Suprapubic skin (tissue), 4 donors: ENCODE measurements at regions not wholly inside any gene's neighbourhood (a gene's known extent, or its start where the extent isn't known, plus 50 kb on each side); places are given as distances from the start of the nearest gene placed in this dataset.

Experiments
- DNase-seq, 2 donors: peaks; one replicate each; pipeline ENCODE4 v3.0.0-alpha.2; 2019; ENCODE audit warnings: low spot score in 2 of 2
- H3K27ac ChIP-seq: fragments of 200-600 bp; sonication (generic); one replicate; pipeline ENCODE4 v1.5.1; 2019
- H3K27me3 ChIP-seq: fragments of 200-600 bp; sonication (generic); one replicate; pipeline ENCODE4 v1.5.1; 2019
- H3K36me3 ChIP-seq: fragments of 200-600 bp; sonication (generic); one replicate; pipeline ENCODE4 v1.5.1; 2019
- H3K4me1 ChIP-seq: fragments of 200-600 bp; sonication (generic); one replicate; pipeline ENCODE4 v1.5.1; 2019
- H3K4me3 ChIP-seq: fragments of 200-600 bp; sonication (generic); one replicate; pipeline ENCODE4 v1.5.1; 2019; ENCODE audit warnings: mild to moderate bottlenecking
- H3K9me3 ChIP-seq: fragments of 200-600 bp; sonication (generic); one replicate; pipeline ENCODE4 v1.5.1; 2019
- CTCF ChIP-seq, 2 donors: fragments of 200-600 bp in 1 of 2; fragments of 450-650 bp in 1 of 2; sonication (generic) in 1 of 2; IDR thresholded peaks; one replicate each; pipeline ENCODE4 v1.5.1; 2016 to 2019; ENCODE audit warnings: antibody characterized with exemption in 2 of 2, mild to moderate bottlenecking in 1 of 2, moderate library complexity in 1 of 2
- EP300 ChIP-seq: sonication (generic); formaldehyde crosslinking; IDR thresholded peaks from one replicate; pipeline ENCODE4 v1.6.1; 2017; ENCODE audit warnings: antibody characterized with exemption
- POLR2A ChIP-seq, 2 donors: fragments of 450-650 bp; IDR thresholded peaks; one replicate each; pipeline ENCODE4 v1.6.1; 2017; ENCODE audit warnings: antibody characterized with exemption in 2 of 2, mild to moderate bottlenecking in 2 of 2, moderate library complexity in 2 of 2
- POLR2AphosphoS5 ChIP-seq, 3 donors: sonication (generic); formaldehyde crosslinking; IDR thresholded peaks; one replicate each; pipeline ENCODE4 v1.6.1; 2017; ENCODE audit warnings: antibody characterized with exemption in 3 of 3
- WGBS: methylation state at CpG from one replicate; pipeline ENCODE4 v1.1.5; 2018; 5-methylcytosine and 5-hydroxymethylcytosine counted together

GRCh38 chr12:91889059-91889458 lies 256.6 kb downstream of the BTG1 start:
- H3K9me3 ChIP-seq, result no peaks in the 10 kb centered on the region
- WGBS, result 95% methylated on average over 2 of the region's 2 CpGs
- no peak for DNase-seq
- TF ChIP-seq CTCF (IDR thresholded peaks at IDR 0.05) (no peak), POLR2AphosphoS5 (IDR thresholded peaks at IDR 0.05) (no peak), POLR2A (IDR thresholded peaks at IDR 0.05) (no peak), EP300 (no peak)
- H3K36me3 ChIP-seq, result no peaks in the 10 kb centered on the region
- peaks cover 13% of the 10 kb centered on the region for H3K4me1 ChIP-seq
- H3K4me3 ChIP-seq, result no peak overlapping the region
- H3K27ac ChIP-seq, result no peak overlapping the region
- H3K27me3 ChIP-seq, result no peaks in the 10 kb centered on the region

GRCh38 chr12:91887957-91888356 lies 257.7 kb downstream of the BTG1 start:
- 60% methylated on average over 2 of the region's 2 CpGs for WGBS
- Histone ChIP-seq H3K27ac (no peak overlapping the region), H3K36me3 (no peaks in the 10 kb centered on the region), H3K9me3 (no peaks in the 10 kb centered on the region), H3K4me3 (no peak overlapping the region), H3K27me3 (no peaks in the 10 kb centered on the region), H3K4me1 (peaks cover 13% of the 10 kb centered on the region)
- TF ChIP-seq POLR2A (IDR thresholded peaks at IDR 0.05) (no peak), POLR2AphosphoS5 (IDR thresholded peaks at IDR 0.05) (no peak), CTCF (IDR thresholded peaks at IDR 0.05) (no peak), EP300 (no peak)
- DNase-seq, result no peak

GRCh38 chr12:91885851-91886731 lies 259.6 kb downstream of the BTG1 start:
- TF ChIP-seq POLR2A (IDR thresholded peaks at IDR 0.05), result no peak
- TF ChIP-seq CTCF (IDR thresholded peaks at IDR 0.05), result no peak
- no peak for TF ChIP-seq POLR2AphosphoS5 (IDR thresholded peaks at IDR 0.05)
- TF ChIP-seq EP300, result no peak
- Histone ChIP-seq H3K27ac (no peak overlapping the region), H3K4me3 (no peak overlapping the region), H3K4me1 (peaks cover 12% of the 10 kb centered on the region), H3K27me3 (no peaks in the 10 kb centered on the region), H3K9me3 (no peaks in the 10 kb centered on the region), H3K36me3 (no peaks in the 10 kb centered on the region)
- no peak for DNase-seq
- WGBS, result 95% methylated on average over 5 of the region's 5 CpGs

GRCh38 chr12:91884230-91884629 lies 261.4 kb downstream of the BTG1 start:
- no peak for DNase-seq
- WGBS, result 94% methylated on average over 3 of the region's 3 CpGs
- Histone ChIP-seq H3K27ac (no peak overlapping the region), H3K9me3 (no peaks in the 10 kb centered on the region), H3K4me3 (no peak overlapping the region), H3K4me1 (no peaks in the 10 kb centered on the region), H3K27me3 (no peaks in the 10 kb centered on the region), H3K36me3 (no peaks in the 10 kb centered on the region)
- TF ChIP-seq POLR2A (IDR thresholded peaks at IDR 0.05) (no peak), CTCF (IDR thresholded peaks at IDR 0.05) (no peak), POLR2AphosphoS5 (IDR thresholded peaks at IDR 0.05) (no peak)

GRCh38 chr12:91883811-91884210 lies 261.8 kb downstream of the BTG1 start:
- H3K4me1 ChIP-seq, result no peaks in the 10 kb centered on the region
- 80% methylated on average over 4 of the region's 4 CpGs for WGBS
- no peak overlapping the region for H3K27ac ChIP-seq
- H3K9me3 ChIP-seq, result no peaks in the 10 kb centered on the region
- no peaks in the 10 kb centered on the region for H3K27me3 ChIP-seq
- TF ChIP-seq POLR2AphosphoS5 (IDR thresholded peaks at IDR 0.05) (no peak), POLR2A (IDR thresholded peaks at IDR 0.05) (no peak), CTCF (IDR thresholded peaks at IDR 0.05) (no peak), EP300 (no peak)
- no peak for DNase-seq
- H3K4me3 ChIP-seq, result no peak overlapping the region
- H3K36me3 ChIP-seq, result no peaks in the 10 kb centered on the region
